Thyroid gland (tissue), 4 donors: ENCODE measurements at regions not wholly inside any gene's neighbourhood (a gene's known extent, or its start where the extent isn't known, plus 50 kb on each side); places are given as distances from the start of the nearest gene placed in this dataset.

ENCODE experiments used
- POLR2A ChIP-seq, 2 donors: fragments of 450-650 bp; IDR thresholded peaks; one replicate each; pipeline ENCODE4 v1.6.1; 2017; ENCODE audit warnings: antibody characterized with exemption in 2 of 2, mild to moderate bottlenecking in 2 of 2, moderate library complexity in 1 of 2
- TF ChIP-seq, protein P1 (sequence below), 6 experiments: fragments of 200-600 bp in 3 of 6; fragments of 450-650 bp in 3 of 6; sonication (generic) in 3 of 6; IDR thresholded peaks; one replicate each; pipeline ENCODE4 v1.5.1; 2016 to 2019; ENCODE audit warnings: antibody characterized with exemption in 6 of 6, mild to moderate bottlenecking in 2 of 6, inconsistent platforms in 1 of 6, moderate library complexity in 1 of 6

DNA sequence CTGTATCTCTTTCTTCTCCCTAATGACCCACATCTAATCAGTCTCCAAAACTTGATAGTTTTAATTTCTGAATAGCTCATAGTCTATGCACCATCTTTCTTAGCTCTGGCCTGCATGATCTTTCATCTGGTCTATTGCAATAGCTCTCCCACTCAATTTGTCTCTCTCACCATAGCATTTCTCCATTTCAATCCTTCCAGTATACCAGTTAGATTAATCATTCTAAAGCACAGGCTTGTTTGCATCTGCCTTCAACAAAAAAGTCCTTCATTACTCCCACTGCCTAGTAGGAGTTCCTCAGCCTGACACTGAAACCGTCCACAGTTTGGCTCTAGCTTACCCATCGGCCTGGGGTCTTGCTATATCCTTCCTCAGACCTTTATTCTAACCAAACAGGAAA is 344.9 kb downstream of the ENC1 start:
- TF ChIP-seq, protein P1, sequence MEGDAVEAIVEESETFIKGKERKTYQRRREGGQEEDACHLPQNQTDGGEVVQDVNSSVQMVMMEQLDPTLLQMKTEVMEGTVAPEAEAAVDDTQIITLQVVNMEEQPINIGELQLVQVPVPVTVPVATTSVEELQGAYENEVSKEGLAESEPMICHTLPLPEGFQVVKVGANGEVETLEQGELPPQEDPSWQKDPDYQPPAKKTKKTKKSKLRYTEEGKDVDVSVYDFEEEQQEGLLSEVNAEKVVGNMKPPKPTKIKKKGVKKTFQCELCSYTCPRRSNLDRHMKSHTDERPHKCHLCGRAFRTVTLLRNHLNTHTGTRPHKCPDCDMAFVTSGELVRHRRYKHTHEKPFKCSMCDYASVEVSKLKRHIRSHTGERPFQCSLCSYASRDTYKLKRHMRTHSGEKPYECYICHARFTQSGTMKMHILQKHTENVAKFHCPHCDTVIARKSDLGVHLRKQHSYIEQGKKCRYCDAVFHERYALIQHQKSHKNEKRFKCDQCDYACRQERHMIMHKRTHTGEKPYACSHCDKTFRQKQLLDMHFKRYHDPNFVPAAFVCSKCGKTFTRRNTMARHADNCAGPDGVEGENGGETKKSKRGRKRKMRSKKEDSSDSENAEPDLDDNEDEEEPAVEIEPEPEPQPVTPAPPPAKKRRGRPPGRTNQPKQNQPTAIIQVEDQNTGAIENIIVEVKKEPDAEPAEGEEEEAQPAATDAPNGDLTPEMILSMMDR (IDR thresholded peaks at IDR 0.05), result no peak
- no peak for TF ChIP-seq POLR2A (IDR thresholded peaks at IDR 0.05)
